A673 (cell line): ENCODE measurements at regions not wholly inside any gene's neighbourhood (a gene's known extent, or its start where the extent isn't known, plus 50 kb on each side); places are given as distances from the start of the nearest gene placed in this dataset.

Source experiments
- EZH2 ChIP-seq: fragments of 200-600 bp; sonication (generic); IDR thresholded peaks from 2 replicates; pipeline ENCODE4 v1.6.1; 2017; ENCODE audit warnings: borderline replicate concordance, low read depth, mild to moderate bottlenecking, mixed read lengths, antibody characterized with exemption, low read length; ENCODE audit not compliant: poor library complexity, severe bottlenecking
- TF ChIP-seq, protein P1 (sequence below): fragments of 300-800, 200-600 bp; sonication (generic); conservative IDR thresholded peaks from 2 replicates; pipeline ENCODE4 v1.5.1; 2017; ENCODE audit warnings: low read depth, mild to moderate bottlenecking, antibody characterized with exemption, low read length, moderate library complexity, mixed read lengths

DNA sequence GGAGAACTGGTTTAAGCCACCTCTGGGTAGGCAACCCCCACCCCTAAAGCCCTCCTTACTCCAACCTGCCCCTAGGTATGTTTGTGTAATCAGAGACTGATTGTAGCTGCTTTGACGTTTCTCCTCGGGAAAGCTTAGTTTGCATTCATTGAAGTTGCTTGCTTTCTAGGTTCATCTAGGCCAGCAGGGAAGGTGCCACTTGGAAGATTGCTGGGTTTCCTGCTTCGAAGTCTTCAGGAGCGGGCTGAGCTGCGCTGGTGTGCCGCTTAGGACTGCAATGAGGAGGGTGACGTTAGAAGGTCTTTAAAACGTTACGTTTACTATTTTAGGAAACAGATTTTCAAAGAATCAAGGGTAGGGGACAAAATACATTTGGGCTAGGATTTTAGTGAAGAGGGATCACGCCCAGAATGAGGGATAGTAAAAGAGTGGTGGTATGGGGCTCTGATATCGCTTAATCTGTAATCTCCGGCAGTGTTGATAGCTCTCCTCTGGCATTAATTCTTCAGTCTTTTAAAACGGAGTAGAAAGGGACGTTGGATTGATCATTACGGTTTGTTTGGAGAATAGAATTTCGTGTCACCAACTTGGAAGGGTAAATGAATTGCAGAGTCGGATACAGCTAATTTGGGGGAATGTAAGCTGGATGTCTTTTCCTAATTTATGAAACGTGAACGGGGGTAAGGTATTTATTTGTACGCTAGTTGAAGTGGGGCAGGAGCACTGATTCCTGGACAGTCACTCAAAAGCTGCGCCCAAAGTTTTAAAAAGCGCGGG, 92.6 kb upstream of the PRDM1 start:
- TF ChIP-seq, protein P1, sequence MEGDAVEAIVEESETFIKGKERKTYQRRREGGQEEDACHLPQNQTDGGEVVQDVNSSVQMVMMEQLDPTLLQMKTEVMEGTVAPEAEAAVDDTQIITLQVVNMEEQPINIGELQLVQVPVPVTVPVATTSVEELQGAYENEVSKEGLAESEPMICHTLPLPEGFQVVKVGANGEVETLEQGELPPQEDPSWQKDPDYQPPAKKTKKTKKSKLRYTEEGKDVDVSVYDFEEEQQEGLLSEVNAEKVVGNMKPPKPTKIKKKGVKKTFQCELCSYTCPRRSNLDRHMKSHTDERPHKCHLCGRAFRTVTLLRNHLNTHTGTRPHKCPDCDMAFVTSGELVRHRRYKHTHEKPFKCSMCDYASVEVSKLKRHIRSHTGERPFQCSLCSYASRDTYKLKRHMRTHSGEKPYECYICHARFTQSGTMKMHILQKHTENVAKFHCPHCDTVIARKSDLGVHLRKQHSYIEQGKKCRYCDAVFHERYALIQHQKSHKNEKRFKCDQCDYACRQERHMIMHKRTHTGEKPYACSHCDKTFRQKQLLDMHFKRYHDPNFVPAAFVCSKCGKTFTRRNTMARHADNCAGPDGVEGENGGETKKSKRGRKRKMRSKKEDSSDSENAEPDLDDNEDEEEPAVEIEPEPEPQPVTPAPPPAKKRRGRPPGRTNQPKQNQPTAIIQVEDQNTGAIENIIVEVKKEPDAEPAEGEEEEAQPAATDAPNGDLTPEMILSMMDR = no peak
- TF ChIP-seq EZH2 = no peak
